GM21619 (cell line): ENCODE measurements at regions not wholly inside any gene's neighbourhood (a gene's known extent, or its start where the extent isn't known, plus 50 kb on each side); places are given as distances from the start of the nearest gene placed in this dataset.
A peak's percentile ranks its signal among the peaks of the same experiment; 100 is the strongest.

Experiments
- ATAC-seq: cut with Tn5 transposase; IDR thresholded peaks from one replicate; pipeline ENCODE4 v1.9.1; 2021; ENCODE audit not compliant: unreplicated experiment

- ATAC-seq = no peak
These were observed 125.5 kb upstream of the KLF3 start for GRCh38 chr4:38538517-38538916.

DNA sequence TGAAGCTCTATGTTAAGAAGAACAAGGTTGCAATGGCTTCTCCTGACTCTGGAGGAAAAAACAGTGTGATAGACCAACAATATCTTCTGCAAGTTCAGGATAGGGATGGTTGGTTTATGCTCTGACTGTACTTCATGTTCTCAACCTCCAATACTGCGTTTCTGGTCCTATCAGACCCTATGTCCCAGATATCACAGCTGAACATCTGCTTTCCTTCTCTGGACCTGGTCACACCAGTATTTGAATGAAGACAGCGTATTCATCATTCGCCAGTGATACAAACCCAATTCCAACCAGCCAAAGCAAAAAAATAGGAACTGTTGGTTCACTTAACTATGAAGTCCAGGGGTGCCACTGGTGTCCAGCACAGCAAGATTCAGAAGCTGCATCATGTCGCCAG, 124.5 kb upstream of the KLF3 start:
- no peak for ATAC-seq

- no peak for ATAC-seq
These were observed 116.9 kb upstream of the KLF3 start for GRCh38 chr4:38547052-38547451.

GRCh38 chr4:38548256-38548655, 115.7 kb upstream of the KLF3 start:
- no peak for ATAC-seq

DNA sequence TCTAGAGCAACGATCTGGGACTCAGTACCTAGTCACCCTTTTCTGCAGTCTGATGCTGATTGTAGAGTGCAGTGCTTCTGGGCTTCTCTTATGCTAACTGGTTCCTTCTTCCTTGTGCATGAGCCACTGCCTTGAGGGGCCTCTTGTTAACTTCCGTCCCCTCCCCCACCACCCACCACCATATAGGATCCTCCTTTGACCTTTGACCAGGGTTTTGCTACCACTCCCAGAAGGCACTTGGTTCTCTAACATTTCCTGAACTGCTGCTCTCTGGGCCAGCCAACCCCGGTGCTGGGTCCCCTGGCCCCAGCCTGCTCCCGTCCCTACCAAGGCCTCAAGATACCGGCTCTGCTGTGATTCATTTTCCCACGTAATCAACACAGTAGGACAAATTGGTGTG, 104.6 kb upstream of the KLF3 start:
- ATAC-seq = no peak

DNA sequence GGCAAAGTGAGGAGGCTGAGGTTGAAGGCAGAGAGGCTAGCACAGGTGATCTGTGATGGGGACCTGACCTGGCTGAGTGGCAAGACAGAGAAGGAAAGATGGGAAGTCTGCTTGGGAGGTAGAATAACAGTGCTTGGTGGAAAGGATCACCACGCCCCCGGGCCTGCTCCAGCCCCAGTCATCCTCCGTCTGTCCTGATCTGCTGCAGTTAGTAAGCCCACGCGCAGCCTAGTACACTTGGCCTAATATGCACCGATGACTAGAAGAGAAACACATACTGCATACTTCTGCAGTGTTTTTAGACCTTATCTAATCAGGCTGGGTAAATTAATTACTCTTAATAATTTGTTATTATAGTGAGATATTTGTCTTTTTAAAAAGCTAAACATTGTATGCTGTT, 103.7 kb upstream of the KLF3 start:
- peak; percentile 8 for ATAC-seq

- peak; percentile 87 for ATAC-seq
These were observed 103.0 kb upstream of the KLF3 start for GRCh38 chr4:38560768-38561558.

- no peak for ATAC-seq
These were observed 101.2 kb upstream of the KLF3 start for GRCh38 chr4:38562751-38563198.

GRCh38 chr4:38563707-38564495, 100.1 kb upstream of the KLF3 start:
- no peak for ATAC-seq

DNA sequence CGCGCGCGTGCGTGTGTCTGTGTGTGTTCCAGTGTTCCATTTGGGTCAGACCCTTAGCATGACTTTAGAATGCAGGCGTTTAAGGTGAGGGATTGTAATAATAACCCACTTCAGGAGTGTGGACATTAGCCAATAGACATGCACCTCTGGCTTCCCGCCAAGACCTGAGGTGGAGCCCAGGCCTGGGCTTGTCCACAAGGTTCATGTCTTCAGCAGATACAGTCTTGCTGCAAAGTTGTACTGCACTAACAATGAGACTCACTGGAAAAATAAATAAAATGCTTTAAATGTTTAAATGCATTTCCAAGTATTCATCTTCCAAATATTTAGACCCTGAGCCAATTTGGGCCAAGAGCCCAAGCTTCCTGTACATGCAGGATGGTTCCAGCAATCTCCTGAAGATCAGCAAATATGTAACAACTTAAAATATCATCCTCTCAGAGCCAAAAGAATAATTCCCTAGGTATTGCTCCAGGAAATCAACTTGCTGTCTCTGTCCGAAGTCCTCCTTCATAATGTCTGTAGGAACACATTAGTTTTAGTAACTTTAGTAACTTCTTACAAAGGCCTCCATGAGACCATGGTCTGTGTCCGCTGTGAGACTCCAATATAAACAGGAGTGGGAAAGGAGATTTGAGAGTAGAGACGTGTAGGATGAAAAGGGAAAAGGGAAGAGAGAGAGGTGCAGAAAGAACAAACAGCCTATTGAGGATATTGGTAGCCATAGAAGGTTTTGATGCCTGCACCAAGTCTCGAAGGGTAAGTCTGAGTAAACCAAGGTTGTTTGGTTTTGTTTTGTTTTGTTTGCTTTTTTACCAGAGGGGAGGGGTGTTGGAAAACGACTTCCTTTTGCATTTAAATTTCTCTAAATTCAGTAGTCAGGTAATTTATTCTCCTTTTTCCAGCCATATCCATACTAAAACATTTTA, 98.5 kb upstream of the KLF3 start:
- no peak for ATAC-seq

- no peak for ATAC-seq
These were observed 97.1 kb upstream of the KLF3 start for GRCh38 chr4:38566806-38567398.

DNA sequence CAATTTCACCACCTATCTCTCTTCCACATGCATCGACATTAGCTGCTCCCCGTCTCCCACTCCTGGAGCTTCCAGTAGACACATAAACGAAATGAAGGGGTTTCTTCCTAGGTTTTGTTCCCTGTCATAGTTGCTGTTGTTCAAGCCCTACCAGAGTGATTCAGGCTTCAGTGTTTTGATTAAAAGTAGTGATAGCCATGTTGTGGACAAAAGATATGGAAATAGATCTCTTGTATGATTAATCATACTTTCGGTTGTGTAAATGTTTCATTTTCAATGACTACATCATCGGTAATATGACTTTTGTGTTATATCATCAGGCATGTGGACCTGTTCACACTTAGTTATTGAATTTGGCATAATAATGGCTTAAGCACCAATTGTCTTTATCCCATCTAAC, 96.5 kb upstream of the KLF3 start:
- ATAC-seq = no peak

DNA sequence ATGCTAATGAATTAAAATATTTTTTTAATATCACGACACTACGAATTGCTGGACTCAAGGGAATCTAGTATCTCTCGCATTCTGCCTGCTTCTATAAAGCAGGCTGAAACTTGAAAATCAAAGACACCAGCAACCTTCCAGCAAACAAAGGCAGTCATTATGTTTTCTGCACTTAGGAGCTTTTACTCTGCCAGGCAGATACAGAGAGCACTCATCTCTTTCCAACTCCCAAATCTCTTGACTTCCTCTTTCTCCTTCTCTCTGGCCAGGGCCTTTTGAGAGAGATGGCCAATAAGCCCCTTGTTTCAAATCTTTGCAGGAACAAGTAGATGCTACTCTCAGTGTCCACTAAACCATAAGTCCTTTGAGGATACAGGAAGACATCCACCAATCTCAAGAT, 95.2 kb upstream of the KLF3 start:
- no peak for ATAC-seq

- no peak for ATAC-seq
These were observed 93.2 kb upstream of the KLF3 start for GRCh38 chr4:38570647-38571276.

GRCh38 chr4:38572793-38573192, 91.2 kb upstream of the KLF3 start:
- no peak for ATAC-seq

- ATAC-seq = no peak
These were observed 89.3 kb upstream of the KLF3 start for GRCh38 chr4:38574559-38575333.

DNA sequence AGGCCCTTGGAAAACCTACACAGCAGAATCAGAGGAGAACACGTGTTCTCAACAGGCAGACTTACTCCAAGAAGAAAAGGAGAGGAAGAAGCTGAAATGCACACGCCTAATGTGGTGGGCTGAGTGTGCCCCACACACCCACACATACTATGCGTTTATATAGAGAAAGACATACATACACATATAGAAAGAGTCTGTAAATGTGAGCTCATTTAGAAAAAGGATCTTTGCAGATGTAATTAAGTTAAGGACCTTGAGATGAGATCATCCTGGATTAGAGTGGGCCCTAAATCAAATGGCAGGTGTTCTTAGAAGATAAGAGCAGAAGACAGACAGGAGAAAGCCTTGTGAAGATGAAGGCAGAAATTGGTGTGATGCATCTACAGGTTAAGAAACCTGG, 87.2 kb upstream of the KLF3 start:
- no peak for ATAC-seq

GRCh38 chr4:38577462-38577861, 86.5 kb upstream of the KLF3 start:
- no peak for ATAC-seq

GRCh38 chr4:38581426-38582106, 82.4 kb upstream of the KLF3 start:
- ATAC-seq = no peak
